ENCODE measurements at regions not wholly inside any gene's neighbourhood (a gene's known extent, or its start where the extent isn't known, plus 50 kb on each side); places are given as distances from the start of the nearest gene placed in this dataset.
"Not testable (repeated sequence)": the region's sequence is repeated elsewhere in the genome, so short reads cannot be mapped to it uniquely, and the experiment has no call there.

GRCh38 chr5:158582669-158583068, 517.0 kb downstream of the EBF1 start:
- H3K4me1 ChIP-seq (ENCODE audit: control insufficient read depth, insufficient read depth, low read length); H3K9me3 ChIP-seq (ENCODE audit: control insufficient read depth, low read length); H3K27ac ChIP-seq (ENCODE audit: low read length); H3K4me3 ChIP-seq (ENCODE audit: low read length); H3K27me3 ChIP-seq (ENCODE audit: control insufficient read depth, insufficient read depth); ATAC-seq; intact Hi-C loops (cut with DNase I): not testable (repeated sequence)
- WGBS: 96% methylated on average over 23 of the region's 27 CpGs
- peak in 1 of 3 donors; percentile 60 for DNase-seq

GRCh38 chr5:158573829-158574228, 525.9 kb downstream of the EBF1 start:
- ATAC-seq: peak in 1 of 2 donors; percentile 38
- no peaks in the 10 kb centered on the region for H3K9me3 ChIP-seq (ENCODE audit: control insufficient read depth, low read length)
- DNase-seq: no peak
- 39% methylated on average over 3 of the region's 3 CpGs for WGBS
- no peak overlapping the region for H3K27ac ChIP-seq (ENCODE audit: low read length)
- H3K27me3 ChIP-seq (ENCODE audit: control insufficient read depth, insufficient read depth): no peaks in the 10 kb centered on the region
- intact Hi-C loops (cut with DNase I): no loop called here
- H3K4me3 ChIP-seq (ENCODE audit: low read length): no peak overlapping the region
- H3K4me1 ChIP-seq (ENCODE audit: control insufficient read depth, insufficient read depth, low read length): no peaks in the 10 kb centered on the region

- ATAC-seq (no peak), DNase-seq (no peak)
- intact Hi-C loops (cut with DNase I): no loop called here
- no peaks in the 10 kb centered on the region for H3K9me3 ChIP-seq (ENCODE audit: control insufficient read depth, low read length)
- H3K27me3 ChIP-seq (ENCODE audit: control insufficient read depth, insufficient read depth): no peaks in the 10 kb centered on the region
- WGBS: 94% methylated on average over 1 of the region's 1 CpG
- H3K4me3 ChIP-seq (ENCODE audit: low read length): no peak overlapping the region
- H3K27ac ChIP-seq (ENCODE audit: low read length): no peak overlapping the region
- no peaks in the 10 kb centered on the region for H3K4me1 ChIP-seq (ENCODE audit: control insufficient read depth, insufficient read depth, low read length)
Measured at GRCh38 chr5:158570502-158570901, 529.2 kb downstream of the EBF1 start.

- ATAC-seq: no peak
Measured at GRCh38 chr5:158569534-158569933, 530.2 kb downstream of the EBF1 start.

GRCh38 chr5:158565017-158565789, 534.5 kb downstream of the EBF1 start:
- Histone ChIP-seq H3K27ac (ENCODE audit: low read length) (no peak overlapping the region), H3K9me3 (ENCODE audit: control insufficient read depth, low read length) (no peaks in the 10 kb centered on the region), H3K4me3 (ENCODE audit: low read length) (no peak overlapping the region), H3K4me1 (ENCODE audit: control insufficient read depth, insufficient read depth, low read length) (no peaks in the 10 kb centered on the region), H3K27me3 (ENCODE audit: control insufficient read depth, insufficient read depth) (no peaks in the 10 kb centered on the region)
- DNase-seq: no peak
- intact Hi-C loops (cut with DNase I): no loop called here
- ATAC-seq: no peak
- WGBS: 77% methylated on average over 3 of the region's 3 CpGs

More at GRCh38 chr5:158569534-158569933, 530.2 kb downstream of the EBF1 start:
- H3K4me3 ChIP-seq (ENCODE audit: low read length): no peak overlapping the region
- no peak for DNase-seq
- H3K4me1 ChIP-seq (ENCODE audit: control insufficient read depth, insufficient read depth, low read length): no peaks in the 10 kb centered on the region
- H3K27me3 ChIP-seq (ENCODE audit: control insufficient read depth, insufficient read depth): no peaks in the 10 kb centered on the region
- WGBS: 90% methylated on average over 4 of the region's 4 CpGs
- no peak overlapping the region for H3K27ac ChIP-seq (ENCODE audit: low read length)
- intact Hi-C loops (cut with DNase I): no loop called here
- H3K9me3 ChIP-seq (ENCODE audit: control insufficient read depth, low read length): no peaks in the 10 kb centered on the region

GRCh38 chr5:158563760-158564390, 535.8 kb downstream of the EBF1 start:
- WGBS: 94% methylated on average over 5 of the region's 5 CpGs
- H3K27ac ChIP-seq (ENCODE audit: low read length): no peak overlapping the region
- H3K4me1 ChIP-seq (ENCODE audit: control insufficient read depth, insufficient read depth, low read length): no peaks in the 10 kb centered on the region
- H3K27me3 ChIP-seq (ENCODE audit: control insufficient read depth, insufficient read depth): no peaks in the 10 kb centered on the region
- DNase-seq (no peak), ATAC-seq (no peak)
- H3K4me3 ChIP-seq (ENCODE audit: low read length): no peak overlapping the region
- no peaks in the 10 kb centered on the region for H3K9me3 ChIP-seq (ENCODE audit: control insufficient read depth, low read length)
- intact Hi-C loops (cut with DNase I): no loop called here

- H3K27me3 ChIP-seq (ENCODE audit: control insufficient read depth, insufficient read depth): no peaks in the 10 kb centered on the region
- H3K27ac ChIP-seq (ENCODE audit: low read length): no peak overlapping the region
- DNase-seq (no peak), ATAC-seq (no peak)
- H3K4me1 ChIP-seq (ENCODE audit: control insufficient read depth, insufficient read depth, low read length): no peaks in the 10 kb centered on the region
- no peak overlapping the region for H3K4me3 ChIP-seq (ENCODE audit: low read length)
- WGBS: 76% methylated on average over 7 of the region's 7 CpGs
- intact Hi-C loops (cut with DNase I): no loop called here
- no peaks in the 10 kb centered on the region for H3K9me3 ChIP-seq (ENCODE audit: control insufficient read depth, low read length)
Measured at GRCh38 chr5:158561562-158562190, 538.0 kb downstream of the EBF1 start.

- H3K27ac ChIP-seq (ENCODE audit: low read length): no peak overlapping the region
- ATAC-seq (peak; percentile 56), DNase-seq (peak; percentile 51 to 70 (median 67))
- H3K9me3 ChIP-seq (ENCODE audit: control insufficient read depth, low read length): no peaks in the 10 kb centered on the region
- H3K4me3 ChIP-seq (ENCODE audit: low read length): no peak overlapping the region
- intact Hi-C loops (cut with DNase I): no loop called here
- H3K4me1 ChIP-seq (ENCODE audit: control insufficient read depth, insufficient read depth, low read length): no peaks in the 10 kb centered on the region
- 50% methylated on average over 6 of the region's 6 CpGs for WGBS
- no peaks in the 10 kb centered on the region for H3K27me3 ChIP-seq (ENCODE audit: control insufficient read depth, insufficient read depth)
Measured at GRCh38 chr5:158560170-158560569, 539.5 kb downstream of the EBF1 start.

GRCh38 chr5:158559643-158560042, 540.1 kb downstream of the EBF1 start:
- Histone ChIP-seq H3K9me3 (ENCODE audit: control insufficient read depth, low read length) (no peaks in the 10 kb centered on the region), H3K27me3 (ENCODE audit: control insufficient read depth, insufficient read depth) (no peaks in the 10 kb centered on the region), H3K4me3 (ENCODE audit: low read length) (no peak overlapping the region), H3K27ac (ENCODE audit: low read length) (no peak overlapping the region), H3K4me1 (ENCODE audit: control insufficient read depth, insufficient read depth, low read length) (no peaks in the 10 kb centered on the region)
- ATAC-seq (no peak), DNase-seq (no peak)
- WGBS: 96% methylated on average over 7 of the region's 7 CpGs
- intact Hi-C loops (cut with DNase I): no loop called here

- ATAC-seq: no peak
- WGBS: 95% methylated on average over 4 of the region's 4 CpGs
- H3K4me3 ChIP-seq (ENCODE audit: low read length): no peak overlapping the region
- no peaks in the 10 kb centered on the region for H3K4me1 ChIP-seq (ENCODE audit: control insufficient read depth, insufficient read depth, low read length)
- no peak overlapping the region for H3K27ac ChIP-seq (ENCODE audit: low read length)
- H3K27me3 ChIP-seq (ENCODE audit: control insufficient read depth, insufficient read depth): no peaks in the 10 kb centered on the region
- no peaks in the 10 kb centered on the region for H3K9me3 ChIP-seq (ENCODE audit: control insufficient read depth, low read length)
- intact Hi-C loops (cut with DNase I): no loop called here
- DNase-seq: no peak
Measured at GRCh38 chr5:158559066-158559465, 540.6 kb downstream of the EBF1 start.

GRCh38 chr5:158553962-158554336, 545.8 kb downstream of the EBF1 start:
- Histone ChIP-seq H3K27me3 (ENCODE audit: control insufficient read depth, insufficient read depth) (no peaks in the 10 kb centered on the region), H3K9me3 (ENCODE audit: control insufficient read depth, low read length) (no peaks in the 10 kb centered on the region), H3K4me3 (ENCODE audit: low read length) (no peak overlapping the region), H3K4me1 (ENCODE audit: control insufficient read depth, insufficient read depth, low read length) (no peaks in the 10 kb centered on the region), H3K27ac (ENCODE audit: low read length) (peak overlapping the region; percentile 51)
- intact Hi-C loops (cut with DNase I): no loop called here
- ATAC-seq (peak; percentile 20 to 33), DNase-seq (no peak)
- WGBS: 70% methylated on average over 5 of the region's 5 CpGs
